ENCODE measurements at regions not wholly inside any gene's neighbourhood (a gene's known extent, or its start where the extent isn't known, plus 50 kb on each side); places are given as distances from the start of the nearest gene placed in this dataset.
"Not testable (repeated sequence)": the region's sequence is repeated elsewhere in the genome, so short reads cannot be mapped to it uniquely, and the experiment has no call there.

DNA sequence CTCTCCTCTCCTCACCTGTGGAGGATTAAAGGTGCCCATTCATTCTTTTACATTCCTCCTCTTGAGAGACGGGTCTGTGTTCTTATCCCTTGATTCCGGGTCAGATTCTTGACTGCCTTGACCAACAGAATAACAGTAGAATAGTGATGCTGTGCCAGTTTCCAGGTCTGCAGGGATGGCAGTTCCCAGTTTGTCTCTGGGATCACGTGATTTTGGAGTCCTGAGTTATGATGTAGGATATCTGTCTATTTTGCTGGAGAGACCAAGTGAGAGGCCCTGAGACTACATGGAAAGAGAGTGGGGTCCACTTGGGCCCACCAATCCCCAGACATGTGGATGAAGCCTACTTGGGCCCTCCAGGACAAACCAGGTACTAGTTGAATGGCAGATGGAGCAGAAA, 142.8 kb downstream of the TTC8 start:
- WGBS, 5 donors: 77 to 90% (median 79%) methylated on average over 3 of the region's 3 CpGs
- Histone ChIP-seq H3K4me3 (no peak overlapping the region), H3K36me3 (no peaks in the 10 kb centered on the region), H3K27ac (no peak overlapping the region), H3K4me1 (no peaks in the 10 kb centered on the region), H3K9me3 (no peaks in the 10 kb centered on the region), H3K27me3 (replicated peaks in 1 of 7) (peaks cover 0 to 17% (median 0%) of the 10 kb centered on the region in 7 donors)
- TF ChIP-seq, protein P1, sequence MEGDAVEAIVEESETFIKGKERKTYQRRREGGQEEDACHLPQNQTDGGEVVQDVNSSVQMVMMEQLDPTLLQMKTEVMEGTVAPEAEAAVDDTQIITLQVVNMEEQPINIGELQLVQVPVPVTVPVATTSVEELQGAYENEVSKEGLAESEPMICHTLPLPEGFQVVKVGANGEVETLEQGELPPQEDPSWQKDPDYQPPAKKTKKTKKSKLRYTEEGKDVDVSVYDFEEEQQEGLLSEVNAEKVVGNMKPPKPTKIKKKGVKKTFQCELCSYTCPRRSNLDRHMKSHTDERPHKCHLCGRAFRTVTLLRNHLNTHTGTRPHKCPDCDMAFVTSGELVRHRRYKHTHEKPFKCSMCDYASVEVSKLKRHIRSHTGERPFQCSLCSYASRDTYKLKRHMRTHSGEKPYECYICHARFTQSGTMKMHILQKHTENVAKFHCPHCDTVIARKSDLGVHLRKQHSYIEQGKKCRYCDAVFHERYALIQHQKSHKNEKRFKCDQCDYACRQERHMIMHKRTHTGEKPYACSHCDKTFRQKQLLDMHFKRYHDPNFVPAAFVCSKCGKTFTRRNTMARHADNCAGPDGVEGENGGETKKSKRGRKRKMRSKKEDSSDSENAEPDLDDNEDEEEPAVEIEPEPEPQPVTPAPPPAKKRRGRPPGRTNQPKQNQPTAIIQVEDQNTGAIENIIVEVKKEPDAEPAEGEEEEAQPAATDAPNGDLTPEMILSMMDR (IDR thresholded peaks at IDR 0.05 in 8 of 11, conservative IDR thresholded peaks at IDR 0.05 in 3 of 11): no peak
- TF ChIP-seq POLR2A (IDR thresholded peaks at IDR 0.05) (no peak), POLR2AphosphoS5 (IDR thresholded peaks at IDR 0.05) (no peak)
- intact Hi-C loops (cut with DNase I; ENCODE audit: low total_unique reads): no loop called here
- no peak for DNase-seq

DNA sequence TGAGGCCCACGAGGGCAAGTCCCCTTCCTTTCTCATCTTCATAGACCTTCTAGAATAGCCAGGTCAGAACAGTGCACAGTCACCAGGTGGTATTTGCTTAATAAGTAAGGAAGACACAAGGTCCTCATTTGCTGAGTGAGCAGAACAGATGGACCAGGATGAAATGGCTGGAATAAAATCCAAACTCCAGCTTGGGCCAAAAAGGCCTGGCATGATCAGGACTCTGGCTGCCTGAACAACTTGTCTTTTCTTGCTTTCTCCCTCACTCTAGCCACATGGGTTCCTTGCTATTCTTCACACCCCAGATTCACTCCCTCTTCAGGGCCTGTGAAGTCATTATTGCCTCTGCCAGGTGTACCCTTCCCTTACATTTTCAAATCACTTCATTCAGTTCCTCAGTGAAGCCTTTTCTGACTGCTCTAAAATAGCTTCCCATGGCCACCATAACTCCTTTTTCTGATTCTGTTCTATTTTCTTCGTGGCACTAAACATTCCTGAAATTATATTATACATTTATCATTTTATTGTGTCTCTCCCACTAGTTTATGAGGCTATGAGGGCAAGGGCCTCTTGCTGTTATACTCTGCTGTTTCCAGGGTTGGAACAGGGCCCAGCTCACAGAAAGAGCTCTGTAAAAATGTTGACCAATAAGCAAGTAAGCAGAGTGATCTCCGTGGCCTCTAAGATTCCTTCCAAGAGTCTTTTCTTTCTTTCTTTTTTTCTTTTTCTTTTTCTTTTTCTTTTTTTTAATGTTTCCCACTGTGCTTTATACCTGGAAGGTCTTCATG, 150.8 kb downstream of the TTC8 start:
- 42 to 62% (median 48%) methylated on average over 3 of the region's 3 CpGs for WGBS, 5 donors
- Histone ChIP-seq H3K36me3 (no peaks in the 10 kb centered on the region), H3K9me3 (peaks cover 0 to 6% (median 0%) of the 10 kb centered on the region in 8 donors), H3K27me3 (replicated peaks in 1 of 7) (peaks cover 0 to 24% (median 4%) of the 10 kb centered on the region in 7 donors), H3K4me3 (no peak overlapping the region), H3K4me1 (no peaks in the 10 kb centered on the region), H3K27ac (no peak overlapping the region)
- TF ChIP-seq, protein P1 (IDR thresholded peaks at IDR 0.05 in 8 of 11, conservative IDR thresholded peaks at IDR 0.05 in 3 of 11): no peak
- TF ChIP-seq POLR2AphosphoS5 (IDR thresholded peaks at IDR 0.05) (no peak), POLR2A (IDR thresholded peaks at IDR 0.05) (no peak)
- DNase-seq: no peak
- intact Hi-C loops (cut with DNase I; ENCODE audit: low total_unique reads): no loop called here

DNA sequence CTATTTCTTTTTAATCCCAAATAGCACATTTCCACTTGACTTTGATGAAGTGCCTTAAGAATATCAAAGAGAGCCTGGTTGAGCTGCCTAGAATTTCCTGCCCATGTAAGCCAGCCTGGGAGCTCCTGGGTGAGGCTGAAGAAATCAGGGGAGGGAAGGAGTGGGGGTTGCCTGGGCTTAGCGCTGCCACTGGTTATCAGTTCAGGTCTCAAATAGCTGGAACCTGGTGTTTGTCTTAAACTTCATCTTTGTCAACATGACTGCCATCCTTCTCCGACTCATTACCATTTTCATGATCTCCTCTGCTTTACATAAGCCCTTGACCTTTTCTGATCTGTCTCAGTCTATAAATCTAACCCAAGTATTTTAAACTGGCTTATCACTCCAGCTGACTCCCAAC, 151.5 kb downstream of the TTC8 start:
- Histone ChIP-seq H3K9me3 (peaks cover 0 to 7% (median under 1%) of the 10 kb centered on the region in 8 donors), H3K4me1 (no peaks in the 10 kb centered on the region), H3K4me3 (no peak overlapping the region), H3K36me3 (no peaks in the 10 kb centered on the region), H3K27ac (no peak overlapping the region), H3K27me3 (replicated peaks in 1 of 7) (peaks cover 0 to 21% (median 4%) of the 10 kb centered on the region in 7 donors)
- 41 to 62% (median 58%) methylated on average over 2 of the region's 2 CpGs for WGBS, 5 donors
- no peak for DNase-seq
- intact Hi-C loops (cut with DNase I; ENCODE audit: low total_unique reads): no loop called here
- TF ChIP-seq POLR2A (IDR thresholded peaks at IDR 0.05): no peak
- TF ChIP-seq, protein P1 (IDR thresholded peaks at IDR 0.05 in 8 of 11, conservative IDR thresholded peaks at IDR 0.05 in 3 of 11): no peak
- TF ChIP-seq POLR2AphosphoS5 (IDR thresholded peaks at IDR 0.05): no peak

DNA sequence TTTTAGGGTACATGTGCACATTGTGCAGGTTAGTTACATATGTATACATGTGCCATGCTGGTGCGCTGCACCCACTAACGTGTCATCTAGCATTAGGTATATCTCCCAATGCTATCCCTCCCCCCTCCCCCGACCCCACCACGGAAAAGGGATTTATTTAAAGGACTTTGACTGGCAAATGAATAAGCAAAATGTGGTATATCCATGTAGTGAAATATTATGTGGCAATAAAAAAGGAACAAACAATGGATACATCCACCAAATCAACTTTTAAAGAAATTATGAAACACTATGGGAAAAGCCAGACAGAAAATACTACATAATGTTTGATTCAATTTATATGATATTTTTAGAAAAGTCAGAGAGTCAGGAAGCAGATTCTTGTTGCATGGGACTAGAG, 156.5 kb downstream of the TTC8 start:
- intact Hi-C loops (cut with DNase I; ENCODE audit: low total_unique reads); H3K4me3 ChIP-seq; H3K36me3 ChIP-seq; DNase-seq; H3K4me1 ChIP-seq; H3K27ac ChIP-seq: not testable (repeated sequence)
- Histone ChIP-seq H3K9me3 (peaks cover 0 to 17% (median 3%) of the 10 kb centered on the region in 8 donors), H3K27me3 (replicated peaks in 1 of 7) (peaks cover 0 to 21% (median 4%) of the 10 kb centered on the region in 7 donors)
- 36 to 71% (median 55%) methylated on average over 3 to 4 of the region's 4 CpGs for WGBS, 5 donors
